ENCODE measurements at regions not wholly inside any gene's neighbourhood (a gene's known extent, or its start where the extent isn't known, plus 50 kb on each side); places are given as distances from the start of the nearest gene placed in this dataset.

GRCh38 chr4:162364651-162365050 is 200.9 kb upstream of the FSTL5 start:
- no peak overlapping the region for H3K9ac ChIP-seq (ENCODE audit: extremely low read depth, low read length, poor library complexity, severe bottlenecking)
- H3K4me3 ChIP-seq (ENCODE audit: low read length): peak overlapping the region; percentile 59
- H3K36me3 ChIP-seq (ENCODE audit: control insufficient read depth, insufficient read depth, low read length): no peaks in the 10 kb centered on the region
- no peaks in the 10 kb centered on the region for H3K4me1 ChIP-seq (ENCODE audit: control insufficient read depth, insufficient read depth, low read length)
- no peak overlapping the region for H3K4me3 Mint-ChIP-seq
- WGBS, 2 experiments (ENCODE audit: insufficient coverage in 1 of 2, insufficient read length in 1 of 2): 100% methylated on average over 1 of the region's 1 CpG; no CpG with 5 or more reads in 1 of the 2 experiments
- H3K27ac Mint-ChIP-seq: no peak overlapping the region
- DNase-seq: no peak
- H3K9me3 Mint-ChIP-seq: no peaks in the 10 kb centered on the region
- H3K4me1 Mint-ChIP-seq: peaks cover 10% of the 10 kb centered on the region
- no peaks in the 10 kb centered on the region for H3K36me3 Mint-ChIP-seq (ENCODE audit: low read depth)
- H3K9me3 ChIP-seq (ENCODE audit: control insufficient read depth, low read length): no peaks in the 10 kb centered on the region
- H3K27me3 ChIP-seq (ENCODE audit: control insufficient read depth, insufficient read depth, low read length, poor library complexity, severe bottlenecking): no peaks in the 10 kb centered on the region
- no peaks in the 10 kb centered on the region for H3K27me3 Mint-ChIP-seq (ENCODE audit: insufficient read depth)
- H3K27ac ChIP-seq (ENCODE audit: low read depth, low read length): no peak overlapping the region
- no peak for TF ChIP-seq CTCF (conservative IDR thresholded peaks at IDR 0.05)

DNA sequence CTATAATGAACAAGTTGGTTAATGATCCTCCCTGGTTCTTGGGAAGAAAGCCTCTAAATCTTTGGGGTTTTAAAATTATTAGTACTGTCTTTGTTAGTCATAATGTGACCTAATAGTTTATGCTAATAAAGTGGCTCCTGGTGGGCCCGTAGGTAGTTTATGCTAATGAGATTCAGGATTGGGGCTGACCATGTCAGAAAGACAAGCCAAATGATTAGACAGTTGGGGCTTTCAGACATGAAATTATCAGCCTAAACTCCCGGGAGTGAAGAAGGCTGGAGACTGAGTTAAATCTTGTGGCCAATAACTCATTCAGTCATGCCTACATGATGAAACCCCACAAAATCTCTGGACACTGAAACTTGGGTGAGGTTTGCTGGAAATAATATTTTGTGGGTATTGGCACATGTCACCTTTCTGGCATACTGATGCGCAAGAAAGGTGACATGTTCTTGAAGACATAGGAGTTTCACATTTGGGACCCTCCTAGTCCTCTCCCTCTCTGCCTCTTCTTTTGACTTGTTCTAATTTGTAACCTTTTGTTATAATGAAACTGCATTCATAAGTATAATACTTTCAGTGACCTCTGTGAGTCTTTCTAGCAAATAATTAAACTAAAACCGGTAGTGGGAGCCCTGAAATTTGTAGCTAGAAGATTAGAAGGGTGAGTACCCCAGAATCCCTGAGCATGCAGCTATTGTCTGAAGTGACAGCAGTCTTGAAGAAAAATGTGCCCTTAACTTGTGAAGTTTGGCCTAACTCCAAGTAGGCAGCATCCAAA is 196.8 kb upstream of the FSTL5 start:
- H3K36me3 ChIP-seq (ENCODE audit: control insufficient read depth, insufficient read depth, low read length): no peaks in the 10 kb centered on the region
- no peaks in the 10 kb centered on the region for H3K4me1 ChIP-seq (ENCODE audit: control insufficient read depth, insufficient read depth, low read length)
- H3K9ac ChIP-seq (ENCODE audit: extremely low read depth, low read length, poor library complexity, severe bottlenecking): no peak overlapping the region
- DNase-seq: no peak
- H3K9me3 ChIP-seq (ENCODE audit: control insufficient read depth, low read length): no peaks in the 10 kb centered on the region
- Mint-ChIP-seq H3K9me3 (no peaks in the 10 kb centered on the region), H3K36me3 (ENCODE audit: low read depth) (no peaks in the 10 kb centered on the region), H3K27me3 (ENCODE audit: insufficient read depth) (no peaks in the 10 kb centered on the region), H3K4me1 (peaks cover 10% of the 10 kb centered on the region), H3K4me3 (no peak overlapping the region), H3K27ac (no peak overlapping the region)
- no peak overlapping the region for H3K4me3 ChIP-seq (ENCODE audit: low read length)
- no peak for TF ChIP-seq CTCF (conservative IDR thresholded peaks at IDR 0.05)
- no peak overlapping the region for H3K27ac ChIP-seq (ENCODE audit: low read depth, low read length)
- 90 to 92% methylated on average over 2 to 4 of the region's 4 CpGs for WGBS, 2 experiments (ENCODE audit: insufficient coverage in 1 of 2, insufficient read length in 1 of 2)
- H3K27me3 ChIP-seq (ENCODE audit: control insufficient read depth, insufficient read depth, low read length, poor library complexity, severe bottlenecking): no peaks in the 10 kb centered on the region

DNA sequence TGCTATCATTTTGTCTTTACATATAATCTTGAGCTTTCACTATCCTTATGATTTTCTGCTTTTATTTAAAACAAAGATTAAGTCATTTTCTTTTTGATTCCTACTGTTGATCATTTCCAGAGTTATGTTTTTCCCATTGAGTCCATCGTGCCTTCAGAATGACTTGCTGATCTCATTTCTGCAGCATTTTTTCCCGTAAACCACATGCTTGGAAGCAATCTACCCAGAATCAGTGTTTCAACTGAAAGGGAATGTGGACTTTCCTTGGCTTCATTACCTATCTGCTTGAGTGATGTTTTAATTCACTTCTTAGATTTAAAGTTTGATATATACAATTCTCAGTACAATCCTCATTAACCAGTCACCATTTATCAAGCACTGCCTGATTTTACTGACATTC is 192.4 kb upstream of the FSTL5 start:
- Mint-ChIP-seq H3K4me3 (no peak overlapping the region), H3K4me1 (no peaks in the 10 kb centered on the region), H3K27ac (no peak overlapping the region), H3K9me3 (no peaks in the 10 kb centered on the region), H3K36me3 (ENCODE audit: low read depth) (no peaks in the 10 kb centered on the region), H3K27me3 (ENCODE audit: insufficient read depth) (no peaks in the 10 kb centered on the region)
- no peaks in the 10 kb centered on the region for H3K36me3 ChIP-seq (ENCODE audit: control insufficient read depth, insufficient read depth, low read length)
- no peaks in the 10 kb centered on the region for H3K9me3 ChIP-seq (ENCODE audit: control insufficient read depth, low read length)
- 93 to 94% methylated on average over 2 of the region's 2 CpGs for WGBS, 2 experiments (ENCODE audit: insufficient coverage in 1 of 2, insufficient read length in 1 of 2)
- no peak overlapping the region for H3K9ac ChIP-seq (ENCODE audit: extremely low read depth, low read length, poor library complexity, severe bottlenecking)
- H3K4me3 ChIP-seq (ENCODE audit: low read length): no peak overlapping the region
- no peaks in the 10 kb centered on the region for H3K27me3 ChIP-seq (ENCODE audit: control insufficient read depth, insufficient read depth, low read length, poor library complexity, severe bottlenecking)
- H3K4me1 ChIP-seq (ENCODE audit: control insufficient read depth, insufficient read depth, low read length): no peaks in the 10 kb centered on the region
- H3K27ac ChIP-seq (ENCODE audit: low read depth, low read length): no peak overlapping the region
- no peak for DNase-seq
- TF ChIP-seq CTCF (conservative IDR thresholded peaks at IDR 0.05): no peak

Data from endodermal cell (in vitro differentiated cells).